Activated naive CD8-positive, alpha-beta T cell (primary cell): ENCODE measurements at regions not wholly inside any gene's neighbourhood (a gene's known extent, or its start where the extent isn't known, plus 50 kb on each side); places are given as distances from the start of the nearest gene placed in this dataset.
"Not testable (repeated sequence)": the region's sequence is repeated elsewhere in the genome, so short reads cannot be mapped to it uniquely, and the experiment has no call there.

Source experiments
- H3K27ac Mint-ChIP-seq: one replicate; pipeline ENCODE4 v1.8.0; 2021; ENCODE audit warnings: mixed read lengths
- H3K27me3 Mint-ChIP-seq: one replicate; pipeline ENCODE4 v1.8.0; 2021; ENCODE audit warnings: mixed read lengths
- H3K36me3 Mint-ChIP-seq: one replicate; pipeline ENCODE4 v1.8.0; 2021; ENCODE audit warnings: mixed read lengths
- H3K4me1 Mint-ChIP-seq: one replicate; pipeline ENCODE4 v1.8.0; 2021; ENCODE audit warnings: low read depth, mixed read lengths
- H3K4me3 Mint-ChIP-seq: one replicate; pipeline ENCODE4 v1.8.0; 2021; ENCODE audit warnings: mild to moderate bottlenecking, mixed read lengths
- H3K9me3 Mint-ChIP-seq: one replicate; pipeline ENCODE4 v1.8.0; 2021; ENCODE audit warnings: low read depth, mixed read lengths

DNA sequence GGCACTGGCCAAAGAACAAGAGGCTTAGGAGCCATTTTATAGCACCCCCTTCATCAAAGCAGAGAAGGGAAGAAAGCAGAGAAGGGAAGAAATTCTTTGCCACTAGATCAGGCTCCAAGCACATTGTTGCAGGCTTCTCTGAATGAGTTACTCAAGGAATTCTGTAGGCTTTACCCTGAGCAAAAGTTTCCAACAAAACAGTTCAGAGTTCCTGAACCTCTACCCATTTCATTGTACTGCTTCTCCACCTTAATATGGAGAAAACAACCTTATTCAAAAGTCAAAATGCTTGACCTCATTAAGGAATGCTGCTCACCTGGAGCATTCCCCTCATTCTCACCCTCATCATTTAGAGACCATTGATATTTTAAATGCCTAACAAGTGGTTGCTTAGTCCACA lies 115.5 kb upstream of the LOC128125822 start:
- H3K27me3 Mint-ChIP-seq = peaks cover 3% of the 10 kb centered on the region
- H3K9me3 Mint-ChIP-seq = no peaks in the 10 kb centered on the region
- H3K27ac Mint-ChIP-seq = no peak overlapping the region
- H3K4me1 Mint-ChIP-seq = no peaks in the 10 kb centered on the region
- no peaks in the 10 kb centered on the region for H3K36me3 Mint-ChIP-seq
- H3K4me3 Mint-ChIP-seq = no peak overlapping the region

DNA sequence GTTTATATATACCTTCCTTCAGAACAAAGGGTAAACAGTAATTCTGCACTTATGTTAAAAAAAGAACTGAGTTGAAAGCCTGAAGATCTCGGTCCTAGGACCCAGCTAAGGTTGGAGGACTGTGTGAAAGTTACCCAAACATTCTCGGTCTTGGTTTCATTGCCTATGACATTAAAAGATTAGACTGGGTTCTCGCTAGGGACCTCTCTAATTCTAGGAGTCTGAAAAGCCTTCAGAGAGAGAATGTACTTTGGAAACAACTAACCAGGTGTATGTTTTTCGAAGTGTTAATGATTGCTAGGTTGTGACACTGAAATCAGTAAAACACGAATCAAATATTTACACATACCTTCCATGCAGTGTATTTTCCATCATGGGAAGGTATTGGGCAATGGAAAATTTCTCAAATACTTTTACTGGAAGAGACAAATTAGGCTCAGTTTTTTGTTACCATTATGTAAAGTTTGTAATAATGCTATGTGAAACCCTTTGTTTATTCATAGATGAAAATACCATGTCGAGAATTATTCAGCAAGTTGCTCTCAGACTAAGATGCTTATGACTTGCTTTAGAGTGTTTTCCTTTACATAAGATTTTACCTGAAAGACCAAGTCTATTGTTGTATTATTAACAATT lies 113.7 kb upstream of the LOC128125822 start:
- Mint-ChIP-seq H3K9me3 (no peaks in the 10 kb centered on the region), H3K4me1 (no peaks in the 10 kb centered on the region), H3K27ac (no peak overlapping the region), H3K27me3 (peaks cover 3% of the 10 kb centered on the region), H3K36me3 (no peaks in the 10 kb centered on the region), H3K4me3 (no peak overlapping the region)

DNA sequence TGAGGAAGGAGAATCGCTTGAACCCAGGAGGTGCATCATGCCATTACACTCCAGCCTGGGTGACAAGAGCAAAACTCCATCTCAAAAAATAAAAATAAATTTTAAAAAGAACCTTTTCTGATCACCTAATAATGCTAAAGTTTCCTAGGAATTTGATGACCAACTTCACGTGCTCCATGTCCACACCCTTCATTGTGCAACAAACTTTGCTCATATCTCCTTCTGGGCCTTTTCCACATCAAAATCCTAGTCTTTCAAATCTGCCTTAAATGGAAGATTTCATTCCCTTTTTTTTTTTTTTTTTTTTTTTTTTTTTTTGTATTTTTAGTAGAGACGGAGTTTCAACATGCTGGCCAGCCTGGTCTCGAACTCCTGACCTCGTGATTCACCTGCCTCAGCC lies 112.5 kb upstream of the LOC128125822 start:
- H3K27me3 Mint-ChIP-seq = peaks cover 3% of the 10 kb centered on the region
- H3K4me3 Mint-ChIP-seq = no peak overlapping the region
- H3K36me3 Mint-ChIP-seq = no peaks in the 10 kb centered on the region
- H3K4me1 Mint-ChIP-seq = no peaks in the 10 kb centered on the region
- H3K9me3 Mint-ChIP-seq = no peaks in the 10 kb centered on the region
- H3K27ac Mint-ChIP-seq = no peak overlapping the region

DNA sequence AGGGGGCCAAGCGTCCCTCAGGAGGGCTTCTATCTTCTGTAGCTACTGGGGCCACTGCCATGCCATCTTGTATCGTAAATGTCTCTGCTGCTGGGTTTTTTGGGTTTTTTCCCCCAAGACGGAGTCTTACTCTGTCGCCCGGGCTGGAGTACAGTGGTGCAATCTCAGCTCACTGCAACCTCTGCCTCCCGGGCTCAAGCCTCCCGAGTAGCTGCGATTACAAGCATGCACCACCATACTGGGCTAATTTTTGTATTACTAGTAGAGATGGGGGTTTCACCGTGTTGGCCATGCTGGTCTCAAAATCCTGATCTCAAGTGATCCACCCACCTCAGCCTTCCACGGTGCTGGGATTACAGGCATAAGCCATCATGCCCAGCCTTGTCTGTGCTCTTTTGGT lies 111.3 kb upstream of the LOC128125822 start:
- Mint-ChIP-seq H3K27ac (no peak overlapping the region), H3K27me3 (peaks cover 3% of the 10 kb centered on the region), H3K4me3 (no peak overlapping the region)

DNA sequence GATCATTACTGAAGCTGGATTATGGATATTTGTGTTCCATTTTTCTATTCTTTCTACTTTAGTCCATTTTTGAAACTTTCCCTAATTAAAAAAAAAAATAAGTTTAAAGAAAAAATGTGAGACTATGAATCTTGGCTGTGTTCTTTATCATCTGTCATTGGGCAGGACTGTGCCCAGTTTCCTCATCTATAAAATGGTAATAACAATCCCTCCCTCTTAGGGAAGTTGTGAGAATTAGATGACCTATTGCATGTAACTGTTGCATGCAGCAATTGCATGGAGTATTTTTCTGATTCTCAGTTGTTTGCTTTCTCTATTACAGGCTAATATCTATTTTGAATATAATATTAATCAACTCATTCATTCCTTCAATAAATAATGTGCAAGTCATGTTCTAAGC lies 108.2 kb upstream of the LOC128125822 start:
- peaks cover under 1% of the 10 kb centered on the region for H3K36me3 Mint-ChIP-seq
- peaks cover 3% of the 10 kb centered on the region for H3K27me3 Mint-ChIP-seq
- no peak overlapping the region for H3K4me3 Mint-ChIP-seq
- no peak overlapping the region for H3K27ac Mint-ChIP-seq
- H3K4me1 Mint-ChIP-seq = no peaks in the 10 kb centered on the region
- H3K9me3 Mint-ChIP-seq = no peaks in the 10 kb centered on the region

More for the DNA sequence above, 111.3 kb upstream of the LOC128125822 start:
- no peaks in the 10 kb centered on the region for H3K36me3 Mint-ChIP-seq
- H3K4me1 Mint-ChIP-seq = no peaks in the 10 kb centered on the region
- no peaks in the 10 kb centered on the region for H3K9me3 Mint-ChIP-seq

DNA sequence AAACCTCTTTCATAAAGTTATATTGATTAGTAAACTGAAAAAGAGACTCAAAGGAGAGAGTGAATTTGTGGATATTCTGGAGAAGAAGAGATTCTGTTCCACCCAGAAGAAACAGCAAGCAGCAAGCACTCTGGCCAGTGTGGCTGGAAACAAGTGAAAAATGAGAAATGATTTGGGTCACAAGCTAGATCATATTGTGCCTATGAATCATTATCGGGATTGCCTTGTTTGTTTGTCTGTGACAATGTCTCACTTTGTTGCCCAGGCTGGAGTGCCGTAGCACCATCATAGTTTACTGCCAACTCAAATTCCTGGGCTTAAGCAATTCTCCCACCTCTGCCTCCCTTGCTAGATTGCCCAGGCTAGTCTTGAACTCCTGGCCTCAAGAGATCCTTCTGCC lies 106.5 kb upstream of the LOC128125822 start:
- Mint-ChIP-seq H3K9me3 (no peaks in the 10 kb centered on the region), H3K27me3 (peaks cover 3% of the 10 kb centered on the region), H3K36me3 (peaks cover 2% of the 10 kb centered on the region), H3K27ac (no peak overlapping the region), H3K4me1 (no peaks in the 10 kb centered on the region), H3K4me3 (no peak overlapping the region)

DNA sequence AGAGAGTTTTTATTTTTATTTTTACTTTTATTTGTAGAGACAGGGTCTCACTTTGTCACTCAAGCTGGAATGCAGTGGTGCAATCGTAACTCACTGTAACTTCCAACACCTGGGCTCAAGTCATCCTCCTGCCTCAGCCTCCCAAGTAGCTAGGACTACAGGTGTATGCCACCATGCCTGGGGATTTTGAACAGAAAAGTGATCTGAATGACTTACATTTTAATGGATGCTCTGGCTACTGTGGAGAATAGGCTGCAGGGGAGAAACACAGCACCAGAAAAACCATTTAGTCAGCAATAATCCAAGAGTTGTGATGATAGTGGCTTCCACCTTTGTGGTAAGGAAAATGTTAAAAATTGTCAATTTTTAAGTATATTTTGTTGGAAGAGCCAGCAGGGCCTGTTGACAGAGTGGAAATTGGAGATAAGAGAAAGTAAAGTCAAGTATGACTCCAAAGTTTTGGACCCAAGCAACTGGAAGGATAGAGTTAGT lies 106.0 kb upstream of the LOC128125822 start:
- Mint-ChIP-seq H3K4me1 (no peaks in the 10 kb centered on the region), H3K9me3 (no peaks in the 10 kb centered on the region), H3K4me3 (no peak overlapping the region), H3K36me3 (peaks cover 2% of the 10 kb centered on the region), H3K27me3 (peaks cover 2% of the 10 kb centered on the region), H3K27ac (no peak overlapping the region)

DNA sequence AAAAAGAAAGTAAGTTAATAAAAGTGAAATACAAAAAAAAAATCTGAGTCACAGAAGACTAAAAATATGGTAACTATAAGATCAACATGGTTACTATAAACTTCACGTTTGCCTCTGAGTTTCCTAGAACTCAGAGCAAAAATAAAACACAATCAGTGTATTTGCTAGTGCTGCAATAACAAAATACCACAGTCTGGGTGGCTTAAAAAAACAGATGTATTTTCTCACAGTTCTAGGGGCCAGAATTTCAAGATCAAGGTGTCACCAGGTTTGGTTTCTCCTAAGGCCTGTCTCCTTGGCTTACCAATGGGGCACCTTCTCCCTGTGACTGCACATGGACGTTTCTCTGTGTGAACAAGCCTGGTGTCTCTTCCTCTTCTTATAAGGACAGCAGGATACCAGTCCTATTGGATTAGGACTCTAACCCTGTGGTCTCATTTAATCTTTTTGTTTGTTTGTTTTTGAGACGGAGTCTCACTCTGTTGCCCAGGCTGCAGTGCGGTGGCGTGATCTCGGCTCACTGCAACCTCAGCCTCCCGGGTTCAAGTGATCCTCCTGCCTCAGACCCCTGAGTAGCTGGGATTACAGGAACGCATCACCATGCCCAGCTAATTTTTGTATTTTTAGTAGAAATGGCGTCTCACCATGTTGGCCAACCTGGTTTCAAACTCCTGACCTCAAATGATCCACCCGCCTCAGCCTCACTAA lies 104.9 kb upstream of the LOC128125822 start:
- H3K4me3 Mint-ChIP-seq = no peak overlapping the region
- H3K9me3 Mint-ChIP-seq = no peaks in the 10 kb centered on the region
- no peak overlapping the region for H3K27ac Mint-ChIP-seq
- peaks cover 2% of the 10 kb centered on the region for H3K36me3 Mint-ChIP-seq
- no peaks in the 10 kb centered on the region for H3K4me1 Mint-ChIP-seq
- peaks cover 2% of the 10 kb centered on the region for H3K27me3 Mint-ChIP-seq

DNA sequence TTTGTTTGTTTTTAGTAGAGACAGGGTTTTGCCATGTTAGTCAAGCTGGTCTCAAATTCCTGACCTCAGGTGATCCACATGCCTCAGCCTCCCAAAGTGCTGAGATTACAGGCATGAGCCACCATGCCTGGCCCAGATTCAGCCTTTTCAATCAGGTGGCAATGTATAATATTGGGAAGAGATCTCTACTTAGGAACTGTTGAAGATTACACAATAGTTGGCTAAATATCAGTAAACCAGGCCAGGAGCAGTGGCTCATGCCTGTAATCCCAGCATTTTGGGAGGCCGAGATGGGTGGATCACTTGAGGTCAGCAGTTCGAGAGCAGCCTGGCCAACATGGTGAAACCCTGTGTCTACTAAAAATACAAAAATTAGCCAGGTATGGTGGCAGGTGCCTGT lies 101.1 kb upstream of the LOC128125822 start:
- not testable (repeated sequence) for H3K27ac Mint-ChIP-seq, H3K36me3 Mint-ChIP-seq, H3K9me3 Mint-ChIP-seq, H3K4me1 Mint-ChIP-seq, H3K4me3 Mint-ChIP-seq, H3K27me3 Mint-ChIP-seq

DNA sequence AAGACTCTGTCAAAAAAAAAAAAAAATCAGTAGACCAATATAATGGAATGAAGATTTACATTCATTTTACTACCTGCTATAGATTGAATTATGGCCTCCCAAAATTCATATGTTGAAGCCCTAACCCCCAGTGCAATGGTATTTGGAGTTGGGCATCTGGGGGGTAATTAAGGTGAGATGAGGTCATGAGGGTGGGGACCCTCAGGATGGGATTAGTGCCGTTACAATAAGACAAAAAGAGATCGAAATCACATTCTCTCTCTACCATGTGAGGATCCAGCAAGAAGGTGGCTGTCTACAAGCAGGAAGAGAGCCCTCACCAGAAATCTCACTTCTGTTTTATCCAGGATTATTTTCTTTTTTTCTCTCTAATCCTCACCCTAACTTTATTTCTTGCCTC lies 100.6 kb upstream of the LOC128125822 start:
- Mint-ChIP-seq H3K9me3 (no peaks in the 10 kb centered on the region), H3K27me3 (peaks cover 4% of the 10 kb centered on the region)

DNA sequence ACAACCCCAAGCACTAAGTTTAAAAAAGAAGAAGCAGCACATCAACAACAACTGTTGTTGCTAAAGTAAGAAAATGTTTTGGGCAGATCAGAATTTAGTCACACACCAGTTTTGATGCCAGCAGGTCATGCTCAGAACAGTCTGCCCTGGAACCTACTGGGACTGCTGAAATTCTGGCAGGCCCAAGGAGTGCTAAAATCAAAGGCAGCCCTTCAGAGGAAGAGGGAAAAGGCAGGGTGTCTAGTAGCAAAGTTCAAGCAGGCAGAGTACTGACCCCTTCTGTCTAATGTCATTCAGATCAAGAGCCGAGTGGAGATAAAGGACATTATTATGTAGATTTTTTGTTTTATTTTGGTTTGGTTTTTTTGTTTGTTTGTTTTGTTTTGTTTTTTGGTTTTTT lies 96.6 kb upstream of the LOC128125822 start:
- Mint-ChIP-seq H3K36me3 (no peaks in the 10 kb centered on the region), H3K27me3 (peaks cover 4% of the 10 kb centered on the region), H3K4me3 (no peak overlapping the region), H3K4me1 (no peaks in the 10 kb centered on the region), H3K9me3 (no peaks in the 10 kb centered on the region), H3K27ac (no peak overlapping the region)

More for the DNA sequence above, 100.6 kb upstream of the LOC128125822 start:
- Mint-ChIP-seq H3K27ac (no peak overlapping the region), H3K36me3 (peaks cover 2% of the 10 kb centered on the region), H3K4me1 (no peaks in the 10 kb centered on the region), H3K4me3 (no peak overlapping the region)

DNA sequence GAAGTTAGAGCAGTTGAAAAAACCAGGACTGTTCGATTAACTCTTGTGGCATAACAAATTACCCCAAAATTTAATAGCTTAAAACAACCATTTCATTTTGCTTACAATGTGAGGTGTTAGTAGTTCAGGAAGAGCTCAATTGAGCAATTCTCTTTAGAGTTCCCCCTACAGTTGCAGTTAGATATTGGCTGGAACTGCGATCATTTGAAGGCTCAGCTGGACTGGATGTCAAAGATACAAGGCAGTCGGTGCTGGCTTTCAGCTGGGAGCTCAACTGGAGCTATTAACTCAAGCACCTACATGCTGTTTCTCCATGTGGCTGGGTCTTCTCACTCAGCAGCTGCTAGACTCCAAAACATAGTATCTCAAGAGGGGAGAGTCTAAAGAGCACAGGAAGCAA lies 96.0 kb upstream of the LOC128125822 start:
- no peaks in the 10 kb centered on the region for H3K4me1 Mint-ChIP-seq
- H3K36me3 Mint-ChIP-seq = no peaks in the 10 kb centered on the region
- peaks cover 4% of the 10 kb centered on the region for H3K27me3 Mint-ChIP-seq
- H3K9me3 Mint-ChIP-seq = no peaks in the 10 kb centered on the region
- H3K27ac Mint-ChIP-seq = no peak overlapping the region
- H3K4me3 Mint-ChIP-seq = no peak overlapping the region

DNA sequence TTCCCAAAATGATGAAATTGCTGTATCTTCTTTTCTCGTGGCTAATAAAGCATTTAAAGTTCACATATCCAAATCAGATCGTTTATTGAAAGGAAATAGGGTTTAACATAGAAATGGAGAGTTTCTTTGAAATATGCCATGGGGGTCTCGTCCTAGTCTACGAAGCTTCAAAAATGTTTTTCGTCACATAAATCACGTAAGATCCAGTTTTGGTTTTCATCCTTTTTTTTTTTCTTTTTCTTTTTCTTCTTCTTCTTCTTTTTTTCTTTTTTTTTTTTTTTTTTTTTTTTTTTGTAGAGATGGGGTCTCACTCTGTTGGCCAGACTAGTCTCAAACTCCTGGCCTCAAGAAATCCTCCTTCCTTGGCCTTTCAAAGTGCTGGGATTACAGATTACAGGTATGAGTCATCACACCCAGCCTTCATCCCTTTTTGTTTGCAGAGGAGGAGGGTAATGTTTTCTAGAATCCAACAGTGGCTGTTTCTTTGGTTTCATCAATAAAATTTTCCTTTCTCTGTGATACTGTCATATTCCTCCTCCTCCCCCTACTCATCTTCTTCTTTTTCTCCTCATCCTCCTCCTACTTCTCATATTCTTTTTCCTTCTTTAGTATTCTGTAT lies 94.7 kb upstream of the LOC128125822 start:
- no peaks in the 10 kb centered on the region for H3K4me1 Mint-ChIP-seq
- no peak overlapping the region for H3K4me3 Mint-ChIP-seq
- H3K36me3 Mint-ChIP-seq = no peaks in the 10 kb centered on the region
- peaks cover 2% of the 10 kb centered on the region for H3K27me3 Mint-ChIP-seq
- no peaks in the 10 kb centered on the region for H3K9me3 Mint-ChIP-seq
- H3K27ac Mint-ChIP-seq = no peak overlapping the region

DNA sequence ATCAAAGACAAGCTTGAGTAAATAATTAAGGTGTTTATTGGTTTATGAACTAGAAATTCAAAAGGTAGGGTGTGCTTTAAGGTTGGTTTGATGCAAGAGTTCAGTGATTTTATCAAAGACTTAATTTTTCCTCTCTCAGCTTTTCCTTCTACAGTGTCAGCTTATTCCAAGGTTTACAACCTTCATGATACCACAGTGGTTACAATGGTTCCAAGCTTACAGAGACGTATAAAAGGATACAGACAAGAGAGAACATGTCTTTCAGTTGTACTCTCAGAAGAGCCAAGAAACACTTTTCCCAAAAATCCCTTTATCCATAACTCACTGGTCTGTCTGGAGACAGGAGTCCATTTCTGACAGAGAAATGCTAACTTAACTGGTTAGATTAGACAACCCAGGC lies 93.5 kb upstream of the LOC128125822 start:
- no peaks in the 10 kb centered on the region for H3K36me3 Mint-ChIP-seq
- peaks cover 2% of the 10 kb centered on the region for H3K27me3 Mint-ChIP-seq
- H3K4me3 Mint-ChIP-seq = no peak overlapping the region
- no peak overlapping the region for H3K27ac Mint-ChIP-seq
- no peaks in the 10 kb centered on the region for H3K4me1 Mint-ChIP-seq
- H3K9me3 Mint-ChIP-seq = no peaks in the 10 kb centered on the region

DNA sequence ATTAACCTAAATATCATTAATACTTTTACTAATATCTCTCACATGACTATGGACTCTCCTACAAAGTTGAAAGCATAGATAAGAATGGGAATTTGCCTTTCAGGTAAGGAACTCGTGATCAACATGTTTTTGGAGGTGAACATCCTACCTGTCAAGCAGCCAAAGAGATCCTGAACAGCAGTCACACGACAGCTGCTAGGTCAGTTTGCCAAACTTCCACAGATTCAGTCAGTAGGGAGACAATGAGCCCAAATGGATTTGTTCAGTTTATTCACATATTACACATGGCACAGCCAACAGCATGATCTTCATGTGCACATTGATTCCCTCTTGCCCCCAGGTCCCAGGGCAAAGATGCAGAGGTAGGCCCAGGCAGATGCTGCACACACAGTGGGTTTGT lies 86.1 kb upstream of the LOC128125822 start:
- no peaks in the 10 kb centered on the region for H3K4me1 Mint-ChIP-seq
- H3K27me3 Mint-ChIP-seq = peaks cover 9% of the 10 kb centered on the region
- H3K36me3 Mint-ChIP-seq = no peaks in the 10 kb centered on the region
- H3K27ac Mint-ChIP-seq = no peak overlapping the region
- no peak overlapping the region for H3K4me3 Mint-ChIP-seq
- no peaks in the 10 kb centered on the region for H3K9me3 Mint-ChIP-seq
